ENCODE measurements at regions not wholly inside any gene's neighbourhood (a gene's known extent, or its start where the extent isn't known, plus 50 kb on each side); places are given as distances from the start of the nearest gene placed in this dataset.

- no peak for TF ChIP-seq CTCF (IDR thresholded peaks at IDR 0.05)
- no peaks in the 10 kb centered on the region for H3K27me3 ChIP-seq
- no peak overlapping the region for H3K4me3 ChIP-seq
- H3K4me1 ChIP-seq, result no peaks in the 10 kb centered on the region
- no peak overlapping the region for H3K27ac ChIP-seq
- no peak overlapping the region for H3K9ac ChIP-seq (ENCODE audit: low read depth in 2 of 2, low read length in 2 of 2)
- intact Hi-C loops (cut with DNase I), result no loop called here
- DNase-seq, result no peak
- H3K36me3 ChIP-seq, result no peaks in the 10 kb centered on the region
- no peaks in the 10 kb centered on the region for H3K9me3 ChIP-seq
Observed at GRCh38 chr3:13215940-13216546, 142.8 kb upstream of the IQSEC1 start.

DNA sequence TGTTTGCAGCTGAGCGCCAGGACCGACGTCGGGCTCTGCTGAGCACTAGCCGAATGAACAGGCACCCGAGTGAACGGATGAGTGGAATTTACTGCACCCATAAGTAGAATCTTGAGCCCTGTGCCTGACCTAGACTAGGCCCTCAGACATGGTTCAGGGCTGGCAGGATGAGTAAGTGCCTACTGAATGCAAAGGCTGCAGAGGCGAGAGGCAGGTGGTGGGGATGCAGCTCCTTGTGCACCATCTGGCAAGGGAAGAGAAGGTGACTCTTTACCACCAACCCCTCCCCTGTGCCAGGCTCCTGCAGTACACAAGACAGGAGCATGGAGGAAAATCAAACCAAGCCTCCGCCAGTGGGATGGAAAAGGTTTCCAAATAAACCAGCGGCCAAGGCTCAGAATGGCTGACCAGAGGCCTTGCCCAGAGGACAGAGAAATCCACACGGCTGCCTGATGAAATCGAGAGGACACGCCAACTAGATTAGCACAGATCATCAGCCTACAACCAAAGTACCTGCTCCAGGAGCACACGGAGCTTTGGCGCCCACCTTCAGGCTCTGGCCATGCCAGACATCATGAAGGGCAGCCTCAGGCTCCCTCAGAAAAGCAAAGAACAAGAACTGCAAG is 141.7 kb upstream of the IQSEC1 start:
- no peaks in the 10 kb centered on the region for H3K4me1 ChIP-seq
- no peaks in the 10 kb centered on the region for H3K36me3 ChIP-seq
- H3K9ac ChIP-seq (ENCODE audit: low read depth in 2 of 2, low read length in 2 of 2), result no peak overlapping the region
- no peak for TF ChIP-seq CTCF (IDR thresholded peaks at IDR 0.05)
- intact Hi-C loops (cut with DNase I), result no loop called here
- no peak for DNase-seq
- H3K4me3 ChIP-seq, result no peak overlapping the region
- H3K27me3 ChIP-seq, result no peaks in the 10 kb centered on the region
- no peak overlapping the region for H3K27ac ChIP-seq
- no peaks in the 10 kb centered on the region for H3K9me3 ChIP-seq

DNA sequence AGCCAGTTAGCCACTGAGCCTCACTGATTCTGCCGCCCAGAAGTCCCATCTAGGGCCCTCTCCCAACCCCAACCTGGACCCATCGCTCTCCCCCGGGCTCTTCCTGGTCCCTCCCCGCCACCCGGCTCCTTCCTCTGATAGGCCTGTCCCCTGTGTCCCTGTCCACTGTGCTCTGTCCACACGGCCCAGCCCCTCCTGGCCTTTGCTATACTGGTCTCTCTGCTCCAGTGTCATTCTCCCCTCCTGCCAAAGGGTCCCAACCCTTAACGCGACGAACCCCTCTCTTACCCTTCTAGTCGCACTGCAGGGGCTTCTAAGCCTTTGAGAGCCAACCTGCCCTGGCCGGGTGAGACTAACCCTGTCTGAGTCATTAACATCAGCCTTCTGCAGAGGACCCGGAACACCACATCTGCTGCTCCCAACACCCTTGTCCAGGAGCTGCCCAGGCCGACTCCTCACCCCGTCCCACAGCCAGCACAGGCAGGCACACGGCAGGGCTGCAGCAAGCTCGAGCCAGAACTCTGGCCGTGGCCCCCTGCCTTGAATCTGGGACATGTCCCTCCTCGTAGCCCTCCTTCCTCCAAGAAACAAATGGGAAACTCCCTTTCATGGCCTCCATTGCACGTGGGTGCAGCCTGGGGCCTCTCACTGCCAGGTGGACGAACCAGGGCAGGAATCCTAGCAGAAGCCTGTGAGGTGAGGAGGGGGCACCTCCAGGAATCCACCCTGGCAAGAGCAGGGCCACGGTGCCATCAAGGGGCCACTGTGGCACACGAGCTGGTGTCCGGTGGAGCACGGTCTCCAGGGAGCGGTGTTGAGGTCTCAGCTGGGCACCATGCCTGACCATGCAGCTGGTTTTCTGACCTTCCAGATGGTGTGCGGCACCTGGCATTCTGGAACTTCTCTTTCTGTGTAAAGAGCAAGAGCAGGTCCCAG is 140.9 kb upstream of the IQSEC1 start:
- no peaks in the 10 kb centered on the region for H3K4me1 ChIP-seq
- H3K4me3 ChIP-seq, result no peak overlapping the region
- H3K36me3 ChIP-seq, result no peaks in the 10 kb centered on the region
- DNase-seq, result no peak
- no peak overlapping the region for H3K27ac ChIP-seq
- H3K27me3 ChIP-seq, result no peaks in the 10 kb centered on the region
- no peaks in the 10 kb centered on the region for H3K9me3 ChIP-seq
- no peak overlapping the region for H3K9ac ChIP-seq (ENCODE audit: low read depth in 2 of 2, low read length in 2 of 2)
- no peak for TF ChIP-seq CTCF (IDR thresholded peaks at IDR 0.05)
- intact Hi-C loops (cut with DNase I), result no loop called here

GRCh38 chr3:13213490-13213889 is 140.3 kb upstream of the IQSEC1 start:
- Histone ChIP-seq H3K9ac (ENCODE audit: low read depth in 2 of 2, low read length in 2 of 2) (no peak overlapping the region), H3K27me3 (no peaks in the 10 kb centered on the region), H3K4me1 (no peaks in the 10 kb centered on the region), H3K9me3 (no peaks in the 10 kb centered on the region), H3K27ac (no peak overlapping the region), H3K4me3 (no peak overlapping the region), H3K36me3 (no peaks in the 10 kb centered on the region)
- intact Hi-C loops (cut with DNase I), result no loop called here
- TF ChIP-seq CTCF (IDR thresholded peaks at IDR 0.05), result no peak
- DNase-seq, result no peak

DNA sequence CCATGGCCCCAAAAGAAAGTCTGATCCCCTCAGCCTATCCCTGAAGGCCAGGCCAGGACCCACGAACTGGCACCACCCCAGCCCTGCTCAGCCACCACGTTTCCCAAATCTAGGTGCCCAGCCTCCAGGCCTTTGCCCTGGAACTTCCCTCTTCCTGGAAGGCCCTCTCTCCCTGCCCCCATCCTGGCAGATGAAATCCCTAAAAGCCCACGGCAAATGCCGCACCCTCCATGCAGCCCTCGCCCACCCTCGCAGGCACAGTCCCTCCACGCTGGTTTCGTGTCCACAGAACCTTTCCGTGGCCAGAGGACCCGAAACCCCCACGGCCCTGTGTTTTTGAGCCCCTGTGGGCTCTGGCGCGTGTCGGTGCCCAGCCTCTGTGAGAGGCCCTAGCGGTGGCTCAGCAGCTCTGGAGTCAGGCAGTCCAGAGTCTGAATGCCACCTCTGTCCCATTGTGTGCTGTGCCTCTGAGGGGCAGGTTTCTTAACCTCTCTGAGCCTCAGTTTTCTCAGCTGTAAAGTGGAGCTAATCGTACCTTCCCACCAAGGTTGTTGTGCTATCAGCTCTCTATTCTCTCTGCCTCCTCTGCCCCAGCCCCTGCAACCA is 138.5 kb upstream of the IQSEC1 start:
- no peaks in the 10 kb centered on the region for H3K27me3 ChIP-seq
- DNase-seq, result no peak
- TF ChIP-seq CTCF (IDR thresholded peaks at IDR 0.05), result no peak

More for the DNA sequence above, 138.5 kb upstream of the IQSEC1 start:
- Histone ChIP-seq H3K4me1 (no peaks in the 10 kb centered on the region), H3K9me3 (no peaks in the 10 kb centered on the region), H3K36me3 (no peaks in the 10 kb centered on the region), H3K4me3 (no peak overlapping the region), H3K9ac (ENCODE audit: low read depth in 2 of 2, low read length in 2 of 2) (no peak overlapping the region), H3K27ac (no peak overlapping the region)
- intact Hi-C loops (cut with DNase I), result no loop called here
